COR-L47 (cell line): ENCODE measurements at regions not wholly inside any gene's neighbourhood (a gene's known extent, or its start where the extent isn't known, plus 50 kb on each side); places are given as distances from the start of the nearest gene placed in this dataset.
"Not testable (repeated sequence)": the region's sequence is repeated elsewhere in the genome, so short reads cannot be mapped to it uniquely, and the experiment has no call there.

ENCODE experiments used
- DNase-seq: peaks from one replicate; lab custom pipeline; 2025; lab: John Stamatoyannopoulos, UW

- no peak for DNase-seq
These were observed 170.5 kb downstream of the SEPTIN7 start for GRCh38 chr7:35971133-35971891.

DNA sequence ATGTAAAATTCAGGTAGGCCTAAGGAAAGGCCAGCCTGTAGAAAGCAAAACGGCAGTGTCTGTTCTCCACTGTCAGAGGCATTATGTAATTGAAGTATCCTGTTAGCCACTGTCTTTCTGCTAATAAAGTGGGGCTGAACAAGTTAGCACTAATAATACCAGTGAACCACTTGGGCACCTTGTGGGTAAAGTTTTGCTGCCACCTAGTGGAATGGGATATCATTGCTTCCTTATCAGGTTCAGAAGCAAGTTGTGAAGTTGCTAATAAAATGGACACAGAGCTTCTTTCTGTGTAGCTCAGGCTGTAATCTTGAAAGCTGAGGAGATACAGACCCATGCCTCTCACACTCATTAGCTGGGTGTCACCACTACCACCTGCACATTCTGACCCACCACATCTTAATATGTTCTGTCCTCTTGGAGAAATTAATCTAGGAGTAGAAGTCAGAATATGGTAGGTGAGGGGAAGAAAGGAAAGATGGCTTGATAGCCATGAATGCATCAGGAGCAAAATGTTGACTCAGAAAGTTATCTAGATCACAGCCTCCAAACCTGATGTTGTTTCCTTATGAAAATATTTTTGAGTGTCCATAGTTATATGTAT, 175.1 kb downstream of the SEPTIN7 start:
- DNase-seq, result peak; percentile 78

DNA sequence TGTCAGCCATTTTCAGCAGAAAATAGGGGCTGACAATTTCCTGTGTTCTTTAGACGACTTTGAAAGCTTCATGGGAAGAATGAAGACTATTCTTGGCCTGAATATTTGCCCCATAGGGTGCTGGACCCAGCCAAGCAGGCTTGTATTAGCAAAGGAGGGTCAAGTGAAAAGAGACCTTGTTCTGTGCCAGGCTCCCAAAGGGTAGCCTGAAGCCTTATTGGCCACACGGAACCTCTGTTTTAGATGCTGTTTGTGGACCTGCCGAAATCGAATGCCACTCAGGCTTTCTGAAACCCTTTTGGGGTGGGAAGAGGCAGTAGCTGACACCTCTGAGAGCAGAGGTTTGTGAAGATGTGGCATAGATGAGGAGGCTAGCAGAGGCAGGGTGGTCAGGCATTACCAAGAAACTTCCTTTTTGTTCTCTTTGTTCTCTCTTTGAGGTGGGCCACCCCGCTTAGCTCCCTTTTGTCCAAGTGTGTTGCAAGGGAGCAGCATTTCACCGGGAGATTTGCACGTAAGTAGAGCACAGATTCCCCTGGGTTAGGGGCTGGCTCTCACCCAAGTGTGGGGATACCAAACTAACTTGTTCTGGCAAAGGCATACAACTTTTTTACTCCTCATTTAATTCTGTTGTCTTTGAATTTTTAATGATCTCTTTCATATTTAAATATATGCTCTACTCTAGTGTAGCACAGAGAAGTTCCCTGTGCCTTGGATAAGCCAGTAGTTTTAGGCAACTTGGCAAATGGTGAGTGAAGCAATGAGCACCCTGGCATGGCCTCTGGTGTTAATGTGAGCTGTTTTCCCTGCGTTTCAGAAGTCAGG, 174.0 kb upstream of the EEPD1 start:
- not testable (repeated sequence) for DNase-seq

DNA sequence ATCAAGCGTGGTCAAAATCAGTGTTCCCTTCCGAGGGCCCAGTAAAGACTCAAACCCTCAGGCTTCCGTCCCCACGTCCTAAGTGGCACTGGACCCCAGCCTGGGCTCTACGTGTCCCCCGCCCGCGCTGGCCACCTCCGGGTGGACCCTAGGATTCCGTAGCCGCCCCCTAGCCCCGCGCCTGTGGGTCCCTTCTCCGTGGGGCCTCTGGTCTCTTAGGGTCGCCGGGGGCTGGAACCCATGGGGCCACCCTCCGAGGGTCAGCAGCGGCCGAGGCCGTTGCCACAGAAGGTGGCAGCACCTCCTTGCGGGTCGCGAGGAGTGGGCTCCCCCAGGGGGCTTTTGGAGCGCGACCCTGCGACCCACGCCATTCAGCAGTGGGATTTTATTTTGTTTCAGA, 170.5 kb upstream of the EEPD1 start:
- DNase-seq, result no peak

GRCh38 chr7:35983626-35984025, 169.4 kb upstream of the EEPD1 start:
- DNase-seq, result no peak

DNA sequence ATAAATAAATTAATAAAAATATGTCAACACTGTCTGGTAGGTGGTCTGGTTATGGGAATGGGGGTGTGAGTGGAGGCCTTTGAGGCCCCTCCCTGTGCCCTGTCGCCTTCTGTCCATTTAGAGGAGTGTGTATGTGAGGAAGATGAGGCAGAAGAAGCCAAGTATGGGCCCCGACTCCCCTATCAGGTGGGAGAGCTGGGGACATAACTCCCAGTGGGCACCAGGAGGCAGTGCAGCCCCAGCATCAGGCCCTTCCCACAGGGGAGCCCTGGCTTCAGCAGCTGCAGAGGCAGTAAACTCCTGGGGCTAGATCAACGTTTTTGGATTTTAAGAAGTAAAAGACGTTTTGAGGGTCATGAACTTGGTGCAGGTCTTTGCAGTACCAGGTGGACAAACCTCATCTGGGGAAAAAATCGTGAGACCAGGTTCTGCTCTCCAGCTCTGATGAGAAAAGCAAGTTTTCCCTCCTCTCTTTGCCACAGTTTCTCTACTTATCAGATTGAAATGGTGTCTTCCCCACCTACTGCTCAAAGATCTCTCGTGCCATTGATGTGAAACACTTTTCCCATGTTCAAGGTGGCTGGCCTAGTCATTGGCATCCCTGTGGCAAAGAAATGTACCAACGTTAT, 167.8 kb upstream of the EEPD1 start:
- DNase-seq, result peak; percentile 70

DNA sequence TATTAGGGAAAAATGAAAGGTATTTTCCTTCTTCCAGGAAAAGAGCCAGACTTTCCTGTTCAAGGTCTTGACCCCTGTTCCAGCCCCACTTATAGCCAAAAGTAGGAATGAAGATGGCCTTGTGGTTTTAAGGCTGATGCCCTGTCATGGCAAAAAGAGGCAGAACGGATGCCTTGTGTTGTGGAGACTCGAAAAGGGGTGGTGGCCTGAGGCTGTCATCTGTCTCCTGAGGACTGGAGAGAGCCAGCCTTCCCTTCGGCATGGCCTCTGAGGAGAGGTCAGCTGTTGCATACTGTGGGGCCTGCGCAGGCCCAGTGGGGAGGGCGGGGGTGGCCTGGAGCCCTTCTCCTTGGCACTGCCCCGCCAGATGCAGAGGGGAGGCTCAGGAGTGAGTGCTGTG, 166.0 kb upstream of the EEPD1 start:
- no peak for DNase-seq

- DNase-seq, result no peak
These were observed 164.9 kb upstream of the EEPD1 start for GRCh38 chr7:35988105-35988504.

DNA sequence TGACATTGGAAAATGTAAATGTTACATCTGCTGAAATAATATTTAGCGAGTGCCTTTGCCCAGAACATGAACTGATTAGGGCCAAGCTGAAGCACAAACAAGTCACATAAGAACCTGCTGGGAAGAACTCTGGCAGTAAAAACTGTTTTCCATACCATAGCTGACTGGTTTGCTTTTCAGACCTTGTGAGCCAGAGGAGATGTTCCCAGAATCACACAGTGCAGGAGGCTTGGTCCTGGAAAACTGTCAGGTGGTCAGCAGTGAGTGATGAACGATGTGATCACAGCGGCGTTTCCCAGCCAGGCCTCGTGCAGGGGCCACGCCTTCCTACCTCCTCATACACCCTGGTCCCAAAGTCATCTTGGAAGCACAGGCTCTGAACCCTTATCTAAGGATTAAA, 164.2 kb upstream of the EEPD1 start:
- no peak for DNase-seq

GRCh38 chr7:35991511-35992232, 161.4 kb upstream of the EEPD1 start:
- no peak for DNase-seq

DNA sequence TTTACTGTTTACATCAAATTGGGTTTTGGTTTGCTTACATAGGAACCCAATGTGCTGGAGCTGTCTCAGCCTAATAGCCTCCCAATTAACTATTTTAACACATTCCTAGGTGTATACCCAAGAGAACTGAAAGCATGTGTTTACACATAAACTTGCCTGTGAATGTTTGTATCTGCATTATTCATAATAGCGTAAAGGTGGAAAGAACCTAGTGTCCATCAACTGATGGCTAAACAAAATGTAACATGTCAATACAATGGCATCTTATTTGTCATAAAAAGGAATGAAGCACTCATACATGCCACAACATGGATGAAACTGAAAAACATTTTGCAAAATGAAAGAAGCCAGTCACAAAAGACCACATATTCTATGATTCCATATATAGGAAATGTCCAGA, 160.6 kb upstream of the EEPD1 start:
- no peak for DNase-seq

GRCh38 chr7:35993113-35993512, 159.9 kb upstream of the EEPD1 start:
- no peak for DNase-seq

- DNase-seq, result no peak
These were observed 159.1 kb upstream of the EEPD1 start for GRCh38 chr7:35993676-35994606.

GRCh38 chr7:35995334-35995733, 157.7 kb upstream of the EEPD1 start:
- DNase-seq, result no peak

DNA sequence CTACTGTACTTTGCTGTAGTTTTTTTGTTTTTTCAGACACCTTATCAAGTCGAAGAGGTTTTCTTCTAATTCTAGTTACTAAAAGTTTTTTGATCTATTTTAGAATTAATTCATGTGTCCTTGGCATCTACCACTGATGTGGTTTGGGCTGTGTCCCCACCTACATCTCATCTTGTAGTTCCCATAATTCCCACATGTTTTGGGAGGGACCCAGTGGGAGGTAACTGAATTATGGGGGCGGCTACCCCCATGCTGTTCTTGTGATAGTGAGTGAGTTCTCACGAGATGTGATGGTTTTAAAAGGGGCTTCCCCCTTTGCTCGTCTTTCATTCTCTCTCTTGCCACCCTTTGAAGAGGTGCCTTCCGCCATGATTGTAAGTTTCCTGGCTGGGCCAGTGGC, 154.6 kb upstream of the EEPD1 start:
- no peak for DNase-seq

DNA sequence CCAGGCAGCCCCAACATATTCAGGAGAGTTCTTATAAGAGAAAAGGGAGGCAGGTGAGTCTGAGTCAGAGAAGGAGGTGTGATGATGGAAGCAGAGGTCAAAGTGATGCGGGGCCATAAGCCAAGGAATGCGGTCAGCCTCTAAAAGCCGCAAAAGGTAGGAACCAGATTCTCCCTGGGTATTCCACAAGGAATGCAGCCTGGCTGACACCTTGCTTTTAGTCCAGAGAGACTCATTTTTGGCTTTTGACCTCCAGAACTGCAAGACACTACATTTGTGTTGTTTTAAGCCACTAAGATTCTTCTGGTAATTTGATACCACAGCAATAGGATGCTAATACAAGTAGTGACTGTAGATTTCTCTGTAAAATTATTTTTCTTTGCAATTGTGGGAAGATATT, 151.5 kb upstream of the EEPD1 start:
- DNase-seq, result no peak

- DNase-seq, result no peak
These were observed 150.2 kb upstream of the EEPD1 start for GRCh38 chr7:36002900-36003299.

- no peak for DNase-seq
These were observed 149.7 kb upstream of the EEPD1 start for GRCh38 chr7:36003343-36003742.

GRCh38 chr7:36005293-36005692, 147.8 kb upstream of the EEPD1 start:
- DNase-seq, result no peak

DNA sequence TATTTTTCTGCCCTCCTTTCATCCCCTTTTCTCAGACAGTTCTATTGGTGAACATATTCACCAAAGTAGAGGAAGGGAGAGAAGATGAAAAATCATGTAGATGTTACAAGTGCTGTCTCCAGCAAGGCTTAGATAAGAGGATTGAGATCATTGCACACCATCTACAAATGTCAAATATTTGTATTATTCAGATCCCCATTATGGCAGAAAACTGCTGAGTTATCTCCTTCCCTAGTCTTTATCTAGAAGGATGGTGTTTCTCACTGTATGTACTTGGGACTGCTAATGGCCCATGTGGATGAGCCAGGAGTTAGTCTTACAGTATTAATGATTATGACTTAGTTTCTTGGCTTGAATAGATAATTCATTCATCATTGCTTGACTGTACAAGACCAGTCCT, 147.2 kb upstream of the EEPD1 start:
- no peak for DNase-seq
